Superior temporal gyrus (tissue), 1 donor: ENCODE measurements at regions not wholly inside any gene's neighbourhood (a gene's known extent, or its start where the extent isn't known, plus 50 kb on each side); places are given as distances from the start of the nearest gene placed in this dataset.
"Not testable (repeated sequence)": the region's sequence is repeated elsewhere in the genome, so short reads cannot be mapped to it uniquely, and the experiment has no call there.

ENCODE experiments used
- DNase-seq: peaks from one replicate; pipeline ENCODE4 v3.0.0-alpha.2; 2016; ENCODE audit errors: extremely low spot score

DNA sequence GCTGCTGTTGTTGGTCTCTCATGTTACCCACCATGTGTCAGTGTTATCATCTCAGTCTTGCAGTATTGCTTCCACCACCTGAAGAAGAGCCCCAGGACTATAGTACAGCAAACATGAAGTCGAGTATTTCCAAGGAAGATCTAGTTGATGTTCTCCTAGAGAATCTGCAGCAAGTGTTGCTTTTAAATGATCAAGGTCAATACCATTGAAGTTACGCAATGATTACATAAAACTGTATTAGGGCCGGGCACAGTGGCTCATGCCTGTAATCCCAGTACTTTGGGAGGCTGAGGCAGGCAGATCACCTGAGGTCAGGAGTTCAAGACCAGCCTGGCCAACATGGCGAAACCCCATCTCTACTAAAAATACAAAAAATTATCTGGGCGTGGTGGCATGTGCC lies 173.9 kb downstream of the TJP1 start:
- not testable (repeated sequence) for DNase-seq

DNA sequence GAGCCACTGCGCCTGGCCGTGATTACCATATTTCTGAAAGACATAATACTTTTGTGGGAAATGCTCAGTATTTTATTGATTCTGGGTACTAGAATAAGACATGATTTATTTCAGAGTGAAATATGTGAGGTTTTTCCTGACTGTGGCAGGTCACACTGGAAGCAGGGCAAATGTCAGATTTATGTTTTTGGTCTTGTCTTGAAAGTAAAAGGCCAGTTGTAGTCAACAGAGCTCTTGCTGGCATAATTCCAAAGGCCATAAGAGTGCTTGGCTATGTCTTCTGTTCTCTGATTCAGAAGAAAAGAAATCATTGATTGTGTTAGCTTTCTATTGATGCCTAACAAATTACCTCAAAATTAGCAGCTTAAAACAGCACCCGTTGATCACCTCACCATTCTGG lies 176.4 kb downstream of the TJP1 start:
- DNase-seq, result no peak

DNA sequence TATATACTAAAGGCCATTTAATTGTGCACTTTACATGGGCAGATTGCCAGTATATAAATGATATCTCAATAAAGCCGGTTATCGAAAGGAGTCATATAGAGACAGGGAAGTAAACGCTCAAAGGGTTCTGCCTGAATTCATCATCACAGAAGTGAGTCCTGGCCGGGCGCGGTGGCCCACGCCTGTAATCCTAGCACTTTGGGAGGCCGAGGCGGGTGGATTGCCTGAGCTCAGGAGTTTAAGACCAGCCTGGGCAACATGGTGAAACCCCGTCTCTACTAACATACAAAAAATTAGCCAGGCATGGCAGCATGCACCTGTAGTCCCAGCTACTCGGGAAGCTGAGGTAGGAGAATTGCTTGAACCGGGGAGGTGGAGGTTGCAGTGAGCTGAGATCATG lies 177.9 kb downstream of the TJP1 start:
- not testable (repeated sequence) for DNase-seq

DNA sequence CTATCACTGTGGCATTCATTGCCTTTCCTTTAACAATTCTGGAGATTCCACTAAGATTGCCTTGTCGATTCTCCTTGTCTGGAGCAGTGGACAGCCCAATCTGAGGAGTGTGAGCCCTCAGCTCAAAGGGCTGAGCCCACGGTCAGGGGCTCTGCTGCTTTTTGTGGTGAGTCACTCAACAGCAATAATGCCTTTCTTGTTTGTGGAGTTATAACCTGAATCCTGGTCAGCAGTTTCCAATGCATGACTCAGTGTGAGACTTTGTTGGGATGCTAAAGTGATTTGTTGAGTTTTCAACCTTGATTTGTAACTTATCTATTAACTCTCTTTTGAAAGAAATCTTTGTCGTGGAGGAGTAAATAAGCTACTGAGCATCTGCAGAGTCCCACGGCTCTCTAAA lies 183.5 kb downstream of the TJP1 start:
- no peak for DNase-seq

DNA sequence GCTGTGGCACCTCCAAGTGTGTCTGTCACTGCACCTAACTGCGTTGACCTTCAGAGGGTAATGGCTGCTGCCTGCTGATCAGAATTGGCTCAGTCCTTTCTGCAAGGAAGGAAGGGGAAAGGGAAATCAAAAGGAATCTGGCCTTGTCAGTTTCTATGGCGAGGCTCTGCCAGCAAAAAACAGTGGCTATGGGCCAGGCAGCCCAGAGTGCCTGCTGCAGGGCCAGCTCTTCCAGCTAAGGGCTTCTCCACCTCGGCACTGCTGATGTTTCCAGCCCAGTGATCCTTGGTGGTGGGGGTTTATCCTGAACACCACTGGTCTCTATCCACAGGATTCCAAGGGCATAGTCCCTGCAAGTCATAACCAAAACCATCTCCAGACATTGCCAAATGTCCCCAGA lies 184.3 kb downstream of the TJP1 start:
- no peak for DNase-seq

DNA sequence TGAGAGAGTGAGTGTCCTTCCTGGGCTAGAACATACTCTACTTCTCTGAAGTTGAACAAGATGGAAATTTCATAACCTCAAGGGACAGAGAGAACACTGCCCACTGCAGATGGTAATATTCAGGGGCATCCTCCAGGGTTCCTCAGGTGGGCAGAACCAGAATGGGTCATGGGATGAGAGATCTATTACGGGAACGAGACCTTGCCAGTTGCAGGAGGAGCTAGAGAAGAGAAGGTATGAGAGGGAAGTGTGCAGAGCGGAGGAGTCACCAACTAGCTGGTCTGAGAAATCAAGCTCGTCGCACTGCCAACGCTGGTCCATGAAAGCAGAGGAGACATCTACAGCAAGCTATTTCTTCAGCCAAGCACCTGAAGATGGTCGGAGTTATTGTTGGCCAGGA lies 184.7 kb downstream of the TJP1 start:
- no peak for DNase-seq

DNA sequence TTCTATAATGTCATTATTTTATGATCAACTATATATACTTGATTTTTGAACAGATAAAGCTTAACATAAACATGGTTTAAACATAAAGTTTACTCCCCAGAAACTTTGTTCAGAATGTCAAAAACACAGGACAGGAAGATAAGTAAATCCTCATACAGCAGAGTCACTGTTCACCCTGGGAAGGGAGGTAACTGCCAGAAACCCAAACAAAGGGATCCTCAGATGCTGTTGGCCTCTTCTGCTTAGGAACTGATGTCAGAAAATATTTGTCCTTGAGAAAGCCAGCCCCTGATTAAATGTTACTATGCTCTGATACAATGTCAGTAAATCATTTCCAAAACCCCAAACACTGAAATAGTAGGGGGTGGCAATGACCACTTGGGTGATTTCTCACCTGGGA lies 185.3 kb downstream of the TJP1 start:
- DNase-seq, result no peak

DNA sequence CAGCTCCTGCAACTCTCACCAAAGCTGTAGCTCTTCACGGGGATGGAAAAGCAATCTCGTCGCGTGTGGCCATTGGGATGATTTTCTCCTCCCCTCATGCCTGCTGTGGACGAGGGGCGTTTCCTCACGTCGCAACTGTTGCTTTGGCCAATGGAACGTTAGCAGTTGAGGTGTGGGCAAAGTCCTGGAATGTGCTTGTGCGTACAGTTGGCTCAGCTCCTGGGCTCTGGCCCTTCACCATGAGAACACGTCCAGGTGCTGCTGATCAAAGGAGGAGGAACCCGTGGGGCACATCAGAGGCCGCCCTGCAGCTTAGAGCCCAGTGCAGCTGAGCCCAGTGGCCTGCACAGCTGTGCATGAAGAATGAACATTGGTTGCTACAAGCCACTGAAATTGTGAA lies 186.1 kb downstream of the TJP1 start:
- DNase-seq, result no peak

DNA sequence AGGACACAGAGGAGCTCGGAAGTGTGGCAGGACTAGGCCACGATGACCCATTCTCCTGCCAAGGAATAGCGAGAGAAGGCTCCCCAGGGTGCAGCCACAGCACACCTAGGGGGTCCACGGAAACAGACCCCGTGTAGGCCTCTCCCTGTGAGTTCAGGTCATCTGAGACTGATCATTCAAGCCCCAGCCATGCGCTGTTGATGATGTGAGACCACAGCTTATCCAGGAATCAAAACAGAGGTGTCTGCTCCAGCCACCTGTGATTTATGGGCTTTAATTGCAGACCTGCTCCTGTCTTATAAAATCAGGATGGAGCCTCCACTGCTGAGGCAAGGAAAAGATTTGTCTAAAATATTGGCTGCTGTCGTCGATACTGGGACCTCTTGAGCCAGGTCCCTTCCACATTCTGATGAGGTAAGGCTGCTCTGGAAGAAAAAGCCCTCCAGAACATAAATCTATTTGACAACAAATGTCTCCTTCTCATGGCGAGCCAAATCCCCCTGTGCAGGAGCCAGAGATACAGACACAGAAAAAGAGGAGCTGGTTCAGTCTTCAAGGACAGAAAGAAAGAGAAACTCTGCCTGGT lies 186.7 kb downstream of the TJP1 start:
- no peak for DNase-seq

DNA sequence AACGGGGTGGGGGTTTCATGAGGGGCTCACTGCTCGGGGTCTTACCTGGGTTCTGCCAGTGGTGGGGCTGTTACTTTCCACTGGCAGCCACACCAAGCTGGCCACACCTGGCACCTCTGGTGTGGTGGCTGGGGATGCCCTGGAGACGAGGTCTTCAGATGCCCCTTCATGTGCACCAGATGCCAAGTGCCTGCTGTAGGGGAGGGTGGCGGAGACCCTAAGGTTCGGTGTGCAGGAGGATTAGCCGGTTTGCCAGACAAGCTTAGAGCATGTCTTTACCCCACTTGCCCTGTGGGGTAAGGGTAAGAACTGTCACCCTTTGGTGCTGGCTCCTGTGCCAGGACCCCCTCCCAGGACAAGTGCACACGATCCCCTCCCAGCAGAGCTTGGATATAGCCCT lies 188.3 kb downstream of the TJP1 start:
- no peak for DNase-seq

DNA sequence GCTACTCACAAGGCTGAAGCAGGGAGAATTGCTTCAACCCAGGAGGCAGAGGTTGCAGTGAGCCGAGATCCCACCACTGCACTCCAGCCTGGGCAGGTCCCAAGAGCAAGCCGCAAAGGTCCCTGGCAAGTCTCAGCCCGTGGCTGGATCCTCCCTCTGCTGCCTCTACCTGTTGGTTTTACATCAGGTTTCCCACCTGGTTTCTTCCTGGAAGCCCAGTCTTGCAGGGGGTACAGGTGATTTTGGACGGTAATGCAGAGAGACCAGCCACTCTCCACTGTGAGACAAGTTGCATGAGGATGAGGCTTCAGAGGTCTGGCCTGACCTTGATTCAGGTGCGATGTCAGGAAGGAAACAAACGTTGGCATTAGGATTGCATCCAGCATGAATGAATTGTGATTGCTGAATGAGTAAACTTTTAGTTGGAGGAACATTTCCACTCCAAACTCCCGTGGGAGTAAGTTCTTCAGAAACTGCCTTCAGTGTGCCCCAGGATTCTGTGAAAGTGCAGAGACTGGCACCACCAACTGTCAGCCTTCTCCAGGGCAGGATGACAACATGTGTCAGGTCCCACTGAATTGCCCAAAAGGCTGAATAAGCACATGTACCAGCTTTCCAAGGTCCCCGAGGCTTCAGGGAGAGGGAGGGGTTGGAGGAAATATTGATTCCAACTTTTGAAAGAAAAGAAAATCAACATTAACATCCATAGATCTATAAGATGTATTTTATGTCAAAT lies 189.4 kb downstream of the TJP1 start:
- DNase-seq, result no peak

DNA sequence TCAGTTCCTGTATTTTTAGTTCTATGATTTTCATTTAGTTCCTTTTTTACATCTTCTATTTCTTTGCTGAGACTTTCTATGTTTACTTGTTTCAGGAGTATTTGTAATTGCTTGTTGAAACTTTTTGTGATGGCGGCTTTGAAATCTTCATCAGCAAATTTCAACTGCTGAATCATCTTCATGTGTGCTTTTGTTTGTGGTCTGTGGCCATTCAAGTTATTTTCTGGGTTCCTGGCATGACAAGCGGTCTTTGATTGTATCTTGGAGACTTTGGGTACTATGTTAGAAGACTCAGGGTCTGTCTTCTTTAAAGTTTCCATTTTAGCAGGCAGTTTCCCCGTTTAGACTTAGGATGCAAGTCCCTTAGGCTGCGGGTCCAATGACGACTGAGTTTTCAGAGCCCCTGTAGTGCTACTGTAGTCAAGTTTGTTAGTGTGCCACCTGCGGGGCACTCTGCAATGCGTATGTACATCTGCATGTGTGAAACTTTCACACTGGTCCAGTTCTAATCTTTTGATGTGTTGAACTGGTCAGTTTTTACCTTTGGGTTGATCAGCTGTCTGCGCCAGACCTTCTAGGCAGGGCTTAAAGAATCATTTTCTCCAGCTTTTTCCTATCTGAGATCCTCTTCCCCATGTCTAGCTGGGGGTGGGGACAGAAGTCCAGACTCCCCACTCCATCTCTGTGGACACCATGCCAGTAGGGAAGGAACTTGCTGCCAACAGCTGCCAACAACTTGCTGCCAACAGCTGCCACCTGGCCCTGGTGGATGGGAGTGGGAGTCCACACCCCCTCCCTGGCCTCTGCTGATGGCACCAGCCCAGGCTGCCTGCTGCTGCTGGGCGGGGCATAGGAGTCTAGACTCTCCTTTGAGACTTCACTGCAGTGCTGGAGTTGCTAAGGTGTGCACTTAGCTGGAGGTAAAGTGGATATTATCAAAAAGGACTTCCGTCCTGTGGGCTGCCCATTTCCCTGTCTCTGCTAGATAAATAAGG lies 190.9 kb downstream of the TJP1 start:
- no peak for DNase-seq

DNA sequence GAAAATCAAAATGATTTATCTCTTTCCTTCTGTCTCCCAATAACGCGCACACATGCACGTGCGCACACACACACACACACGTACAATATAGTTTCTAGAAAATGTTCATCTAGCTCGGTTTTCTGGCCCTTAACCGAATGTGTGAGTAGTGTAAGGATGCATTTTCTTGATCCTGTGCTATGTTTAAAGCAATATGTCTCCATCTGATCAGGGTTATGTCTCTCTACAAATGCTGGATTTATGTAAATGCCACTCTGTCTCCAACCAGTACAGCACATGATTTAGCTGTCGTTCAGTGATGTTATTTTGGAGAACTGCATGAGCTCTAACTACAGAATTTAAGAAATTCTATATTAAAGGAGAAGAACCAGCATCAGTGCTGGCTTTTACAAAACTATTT lies 198.0 kb downstream of the TJP1 start:
- DNase-seq, result peak; percentile 18

DNA sequence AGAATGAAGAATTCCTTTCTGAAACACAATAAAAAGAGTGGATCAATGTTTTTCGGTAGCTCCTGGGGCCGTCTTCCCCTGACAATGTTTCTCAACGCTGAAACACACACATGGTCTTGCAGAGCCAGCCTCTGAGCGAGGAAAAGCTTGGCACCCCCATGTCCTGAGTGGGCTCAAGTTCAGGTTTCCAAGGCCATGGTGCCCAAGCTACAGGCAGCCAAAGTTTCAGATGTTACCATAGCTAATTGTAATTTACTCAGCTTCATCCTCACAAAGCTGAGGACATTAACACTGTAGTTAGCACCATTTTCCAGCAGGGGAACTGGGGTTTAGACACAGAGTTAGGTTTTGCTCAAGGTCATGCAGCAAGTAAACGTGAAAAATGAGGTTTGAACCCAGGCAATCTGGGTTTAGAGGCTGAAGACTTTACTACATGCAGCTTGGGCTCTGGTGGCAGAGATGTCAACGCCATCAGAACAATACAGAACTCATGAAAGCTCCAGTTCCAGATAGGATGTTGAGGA lies 199.1 kb downstream of the TJP1 start:
- DNase-seq, result no peak

DNA sequence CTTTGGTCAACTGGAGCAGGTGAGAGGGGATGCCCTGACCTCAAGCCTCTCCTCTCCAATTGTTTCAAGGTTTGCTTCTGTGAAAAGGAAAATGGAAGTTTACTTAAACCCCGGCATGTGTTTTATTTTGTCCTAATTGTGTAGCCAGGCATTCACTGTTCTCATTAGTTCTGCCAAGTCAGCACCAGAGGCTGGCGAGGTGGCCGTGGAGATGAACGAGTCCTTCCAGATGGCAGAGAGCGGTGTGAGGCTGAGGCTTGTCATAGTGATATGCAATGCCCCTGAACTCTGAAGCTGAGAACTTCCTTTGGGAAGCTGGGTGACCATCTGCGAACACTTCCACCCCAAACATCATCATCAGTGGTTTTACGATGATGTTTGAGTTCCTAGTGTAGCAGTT lies 199.6 kb downstream of the TJP1 start:
- DNase-seq, result no peak

DNA sequence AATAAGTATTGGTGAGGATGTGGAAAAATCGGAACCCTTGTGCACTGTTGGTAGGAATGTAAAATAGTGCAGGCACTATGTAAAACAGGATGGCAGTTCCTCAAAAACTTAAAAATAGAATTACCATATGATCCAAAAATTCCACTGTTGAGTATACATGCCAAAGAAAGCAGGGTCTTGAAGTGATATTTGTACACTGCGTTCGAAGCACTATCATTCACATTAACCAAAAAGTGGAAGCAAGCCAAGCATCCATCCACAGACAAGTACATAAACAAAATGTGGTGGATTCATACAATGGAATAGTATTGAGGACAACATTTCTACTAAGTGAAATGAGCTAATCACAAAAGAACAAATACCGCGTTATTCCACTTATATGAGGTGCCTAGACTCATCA lies 200.7 kb downstream of the TJP1 start:
- no peak for DNase-seq

DNA sequence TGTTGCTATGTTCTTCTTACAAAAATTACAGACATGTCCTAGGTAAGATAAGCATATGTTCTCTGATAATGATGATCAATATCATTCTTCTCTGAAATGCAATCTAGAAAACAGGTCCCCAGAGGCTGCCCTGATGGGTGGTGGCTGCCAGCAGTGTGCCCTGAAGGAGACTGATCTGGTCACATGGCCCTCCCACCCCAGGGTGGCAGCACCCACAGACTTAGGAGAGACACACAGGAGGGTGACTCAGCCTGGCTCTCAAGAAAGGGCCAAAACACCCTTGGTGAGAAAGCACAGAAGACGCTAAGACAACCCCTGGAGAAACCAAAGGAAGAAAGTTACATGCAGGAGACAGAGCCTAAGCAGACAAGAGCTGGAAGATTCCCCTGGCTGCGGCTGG lies 203.7 kb downstream of the TJP1 start:
- DNase-seq, result no peak

DNA sequence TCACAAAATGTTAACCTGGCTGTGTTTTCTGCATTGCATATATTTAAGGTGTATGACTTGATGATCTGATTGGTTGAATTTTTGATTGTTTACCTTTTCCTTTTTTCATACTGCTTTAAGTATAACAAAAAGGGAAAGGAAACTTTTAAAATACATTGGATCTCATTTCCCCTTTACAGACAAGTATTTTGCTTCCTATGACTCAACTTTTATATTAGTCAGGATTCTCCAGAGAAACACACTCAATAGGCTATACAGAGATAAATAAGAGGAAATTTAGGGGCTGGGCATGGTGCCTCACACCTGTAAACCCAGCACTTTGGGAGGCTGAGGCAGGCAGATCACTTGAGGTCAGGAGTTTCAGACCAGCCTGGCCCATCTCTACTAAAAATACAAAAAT lies 205.8 kb downstream of the TJP1 start:
- DNase-seq, result no peak

DNA sequence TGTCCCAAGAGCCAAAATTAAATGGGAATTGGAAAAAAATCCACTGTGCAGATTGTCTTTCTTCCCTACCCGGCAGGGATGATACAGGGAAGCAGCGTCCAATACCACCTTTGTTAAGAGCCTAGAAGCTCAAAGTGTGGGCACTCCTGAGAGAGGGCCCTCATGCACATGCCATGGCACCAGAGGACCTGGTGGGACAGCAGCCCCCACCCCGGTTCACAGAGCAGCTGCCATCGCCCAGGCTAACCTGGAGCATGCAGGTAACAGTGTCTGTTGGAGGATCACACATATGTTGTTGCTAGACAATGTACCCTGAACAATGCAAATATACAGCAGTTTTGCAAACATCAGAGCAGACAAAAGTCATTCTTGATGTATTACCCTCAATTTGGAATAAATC lies 206.5 kb downstream of the TJP1 start:
- DNase-seq, result no peak

DNA sequence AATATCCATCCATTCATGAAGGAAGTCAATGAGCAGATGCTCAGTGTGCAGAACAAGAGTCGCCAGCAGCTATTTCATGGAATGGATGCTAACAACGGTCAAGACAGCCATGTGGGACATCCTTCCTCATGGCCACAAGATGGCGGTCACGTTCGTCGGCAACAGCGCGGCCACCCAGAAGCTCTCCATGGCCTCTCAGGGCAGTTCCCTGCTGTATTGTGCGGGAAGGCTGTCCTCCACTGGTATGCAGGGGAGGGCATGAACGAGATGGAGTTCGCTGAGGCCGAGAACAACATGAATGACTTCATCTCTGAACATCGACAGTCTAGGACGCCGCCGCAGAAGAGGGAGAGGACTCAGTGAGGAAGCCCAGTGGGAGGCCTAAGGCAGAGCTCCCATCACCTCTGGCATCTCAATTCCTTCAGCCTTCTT lies 208.3 kb downstream of the TJP1 start:
- DNase-seq, result no peak

DNA sequence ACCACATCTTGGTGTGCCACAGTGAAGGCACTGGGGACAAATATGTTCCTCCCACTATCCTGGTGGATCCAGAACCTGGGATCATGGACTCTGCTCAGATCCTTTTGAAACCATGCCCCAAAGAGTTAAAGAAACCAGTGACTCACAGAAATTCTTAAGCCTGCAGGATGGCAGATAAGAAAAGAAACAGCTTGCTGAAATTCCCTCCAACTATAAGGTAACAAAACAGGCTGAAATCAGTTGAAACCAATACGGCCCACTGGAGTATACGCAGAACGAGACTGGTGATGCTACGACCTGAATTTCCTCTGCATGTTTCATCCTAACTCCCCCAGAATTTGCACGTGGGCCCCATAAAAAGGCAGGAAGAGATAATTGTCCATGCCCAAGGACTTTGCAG lies 209.6 kb downstream of the TJP1 start:
- no peak for DNase-seq

DNA sequence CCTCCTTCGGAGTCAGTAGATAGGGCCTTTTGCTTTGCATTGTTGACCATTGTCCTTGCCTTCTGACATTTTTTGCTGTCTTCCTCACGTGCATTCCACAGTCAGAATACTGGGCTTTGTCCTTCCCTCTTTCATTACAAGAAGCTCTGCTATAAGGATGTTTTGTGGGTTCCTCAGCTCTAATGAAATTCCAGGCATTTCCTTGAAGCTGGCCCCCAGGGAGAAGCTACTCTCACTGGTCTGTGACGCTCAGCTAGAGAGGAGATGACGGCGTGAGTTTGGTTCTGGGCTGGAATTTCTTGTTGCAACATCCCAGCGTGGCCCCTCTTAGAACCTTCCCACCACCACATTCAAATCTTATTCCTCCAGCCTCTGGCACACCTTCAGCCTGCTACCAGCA lies 210.2 kb downstream of the TJP1 start:
- DNase-seq, result no peak
